AG04450 (cell line): ENCODE measurements at regions not wholly inside any gene's neighbourhood (a gene's known extent, or its start where the extent isn't known, plus 50 kb on each side); places are given as distances from the start of the nearest gene placed in this dataset.

Experiments
- CTCF ChIA-PET: fragments of 300-600, 350-600 bp; formaldehyde crosslinking; extraction: SDS; loops from one replicate; lab custom pipeline; 2022; ENCODE audit warnings: antibody characterized with exemption, inconsistent platforms; lab: Charles Lee
- POLR2A ChIA-PET: fragments of 350-600 bp; formaldehyde crosslinking; extraction: SDS; loops from one replicate; lab custom pipeline; 2021; ENCODE audit warnings: antibody characterized with exemption, inconsistent platforms; lab: Yijun Ruan, JAX
- DNase-seq: peaks from one replicate; pipeline ENCODE4 v3.0.0-alpha.2; 2011; ENCODE audit warnings: low read depth, low spot score
- H3K27ac ChIP-seq: one replicate; pipeline ENCODE4 v1.5.1; 2012; ENCODE audit warnings: low read depth, low read length, control low read depth
- H3K27me3 ChIP-seq: one replicate; pipeline ENCODE4 v1.6.0; 2012; ENCODE audit warnings: low read length; ENCODE audit not compliant: control insufficient read depth, insufficient read depth
- H3K4me3 ChIP-seq: 2 replicates; pipeline ENCODE4 v1.5.1; 2011; ENCODE audit warnings: mild to moderate bottlenecking, low read depth, low read length, control low read depth
- H3K9me3 ChIP-seq: 2 replicates; pipeline ENCODE4 v1.5.1; 2012; ENCODE audit warnings: low read length; ENCODE audit not compliant: control insufficient read depth, insufficient read depth
- CTCF ChIP-seq: IDR thresholded peaks from 2 replicates; pipeline ENCODE4 v1.5.1; 2011; ENCODE audit warnings: low read depth, low read length, control low read depth, inconsistent platforms

DNA sequence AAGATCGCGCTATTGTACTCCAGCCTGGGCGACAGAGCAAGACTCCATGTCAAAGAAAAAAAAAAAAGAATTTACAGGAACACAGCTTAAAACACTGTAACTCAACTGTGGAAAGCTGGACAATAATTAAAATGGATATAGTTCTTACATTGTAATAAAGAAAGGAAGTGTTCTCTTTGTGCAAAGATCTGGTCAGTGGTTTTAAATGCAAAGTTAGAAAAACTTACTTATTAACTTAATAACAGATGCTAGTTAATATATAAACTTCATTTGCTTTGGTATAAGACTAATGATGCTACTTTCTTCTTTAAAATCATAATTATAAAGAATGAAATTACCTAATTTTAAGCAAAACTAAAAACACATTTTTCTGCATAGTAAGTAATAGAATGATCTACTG is 2024.1 kb upstream of the TENM3 start:
- DNase-seq: no peak
- H3K27me3 ChIP-seq: no peaks in the 10 kb centered on the region
- POLR2A ChIA-PET: no interaction called here
- no peaks in the 10 kb centered on the region for H3K9me3 ChIP-seq
- H3K4me3 ChIP-seq: no peak overlapping the region
- CTCF ChIA-PET: interaction anchor here (0.5 kb wide), 1 partner anchor 65 kb away, joined by 3 read pairs; no protein-coding TSS in a partner anchor
- H3K27ac ChIP-seq: no peak overlapping the region
- TF ChIP-seq CTCF: no peak

DNA sequence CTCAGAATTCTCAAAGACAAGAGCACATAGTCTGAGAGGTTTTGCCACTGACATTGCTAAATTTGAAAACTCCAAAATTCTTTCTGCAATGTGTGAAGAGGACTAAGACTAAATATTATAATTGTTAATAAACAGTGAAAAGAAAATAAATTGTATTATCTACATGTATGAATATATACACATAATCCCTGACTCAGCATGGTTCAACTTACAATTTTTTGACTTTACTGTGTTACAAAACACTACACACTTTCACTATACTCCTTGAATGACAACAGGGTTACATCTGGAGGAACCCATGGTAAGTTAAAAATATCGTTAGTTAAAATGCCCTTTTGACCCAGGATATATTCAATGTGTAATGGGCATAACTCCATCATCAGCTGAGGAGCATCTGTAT is 2017.2 kb upstream of the TENM3 start:
- ChIA-PET POLR2A (no interaction called here), CTCF (no interaction called here)
- Histone ChIP-seq H3K9me3 (no peaks in the 10 kb centered on the region), H3K4me3 (no peak overlapping the region), H3K27ac (no peak overlapping the region), H3K27me3 (no peaks in the 10 kb centered on the region)
- DNase-seq: no peak
- TF ChIP-seq CTCF: no peak

DNA sequence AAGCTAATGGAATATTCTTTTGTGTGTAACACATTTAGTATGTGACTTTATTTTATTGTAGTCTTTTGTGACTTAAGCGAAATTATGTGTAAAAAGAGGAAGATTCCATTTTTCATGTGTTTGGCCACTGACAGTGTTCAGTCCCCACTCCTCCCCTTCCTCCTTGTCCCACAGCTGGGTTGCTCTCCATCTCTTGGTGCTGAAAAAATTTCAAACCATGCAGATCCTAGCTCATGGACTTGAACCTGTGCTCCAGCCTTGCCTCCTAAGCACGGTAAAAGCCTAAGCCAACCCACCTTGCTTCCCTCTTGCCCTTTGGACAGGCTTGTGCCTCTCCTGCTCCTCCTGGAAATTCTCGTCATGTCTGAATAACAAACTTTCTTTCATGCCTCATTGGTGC is 2008.5 kb upstream of the TENM3 start:
- H3K27me3 ChIP-seq: no peaks in the 10 kb centered on the region
- CTCF ChIA-PET: no interaction called here
- POLR2A ChIA-PET: no interaction called here
- no peak overlapping the region for H3K4me3 ChIP-seq
- H3K27ac ChIP-seq: no peak overlapping the region
- H3K9me3 ChIP-seq: no peaks in the 10 kb centered on the region
- TF ChIP-seq CTCF: no peak
- no peak for DNase-seq

GRCh38 chr4:180240670-180241069 is 2002.5 kb upstream of the TENM3 start:
- no peak for DNase-seq
- Histone ChIP-seq H3K4me3 (no peak overlapping the region), H3K27ac (no peak overlapping the region), H3K27me3 (no peaks in the 10 kb centered on the region), H3K9me3 (no peaks in the 10 kb centered on the region)
- ChIA-PET POLR2A (no interaction called here), CTCF (no interaction called here)
- TF ChIP-seq CTCF: no peak

DNA sequence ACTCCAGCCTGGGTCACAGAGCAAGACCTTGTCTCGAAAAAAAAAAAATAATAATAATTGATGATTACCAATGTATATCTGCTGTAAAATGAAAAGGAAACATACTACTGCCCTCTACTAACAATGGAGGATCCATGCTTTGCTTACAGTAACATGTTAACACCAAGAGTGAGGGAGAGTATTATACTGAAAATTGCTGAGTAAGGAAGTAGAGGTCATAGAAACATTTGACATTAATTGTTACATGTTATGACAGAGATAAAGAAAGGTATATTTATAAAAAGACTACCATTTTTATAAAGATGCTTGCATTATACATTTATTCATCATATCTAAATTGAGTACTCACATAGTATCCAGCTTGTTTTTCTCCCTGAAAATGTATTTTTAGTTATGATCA is 1989.8 kb upstream of the TENM3 start:
- no peak for DNase-seq
- CTCF ChIA-PET: no interaction called here
- Histone ChIP-seq H3K27ac (no peak overlapping the region), H3K27me3 (no peaks in the 10 kb centered on the region), H3K4me3 (no peak overlapping the region), H3K9me3 (no peaks in the 10 kb centered on the region)
- POLR2A ChIA-PET: no interaction called here
- no peak for TF ChIP-seq CTCF
